Peyer's patch (tissue), 4 donors: ENCODE measurements at regions not wholly inside any gene's neighbourhood (a gene's known extent, or its start where the extent isn't known, plus 50 kb on each side); places are given as distances from the start of the nearest gene placed in this dataset.

Experiments used
- CTCF ChIP-seq, 6 experiments: fragments of 450-650 bp in 4 of 6; fragments of 200-600 bp in 2 of 6; sonication (generic) in 1 of 6; IDR thresholded peaks; one replicate each; pipeline ENCODE4 v1.5.1; 2017 to 2019; ENCODE audit warnings: antibody characterized with exemption in 6 of 6, mild to moderate bottlenecking in 3 of 6, moderate library complexity in 1 of 6
- POLR2A ChIP-seq, 2 donors: fragments of 450-650 bp; IDR thresholded peaks; one replicate each; pipeline ENCODE4 v1.5.1; 2017; ENCODE audit warnings: antibody characterized with exemption in 2 of 2, mild to moderate bottlenecking in 2 of 2, moderate library complexity in 2 of 2

DNA sequence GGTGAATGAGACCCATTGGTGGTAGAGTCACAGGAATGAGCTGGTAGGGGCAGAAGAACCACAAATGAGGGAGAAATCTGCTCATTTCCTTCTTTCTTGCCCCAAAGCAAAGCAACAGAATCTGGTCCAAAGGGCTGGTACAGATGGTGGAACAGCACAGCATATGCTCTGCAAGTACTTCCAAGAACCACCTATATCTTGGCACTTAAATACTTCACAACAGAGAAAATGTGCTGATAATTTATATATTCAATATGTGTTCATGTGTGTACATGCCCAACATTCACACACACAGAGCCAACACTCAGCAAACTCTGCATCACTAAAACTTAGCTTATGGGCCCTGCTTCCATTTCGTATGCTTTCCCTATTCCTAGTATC is 884.4 kb upstream of the KLHL29 start:
- TF ChIP-seq CTCF (IDR thresholded peaks at IDR 0.05) (no peak), POLR2A (IDR thresholded peaks at IDR 0.05) (no peak)
